ENCODE measurements at regions not wholly inside any gene's neighbourhood (a gene's known extent, or its start where the extent isn't known, plus 50 kb on each side); places are given as distances from the start of the nearest gene placed in this dataset.
"Not testable (repeated sequence)": the region's sequence is repeated elsewhere in the genome, so short reads cannot be mapped to it uniquely, and the experiment has no call there.

- H3K9me3 ChIP-seq; H3K36me3 ChIP-seq; intact Hi-C loops (cut with DNase I; ENCODE audit: low total_unique reads); H3K27ac ChIP-seq; H3K4me3 ChIP-seq; H3K4me1 ChIP-seq; H3K27me3 ChIP-seq (replicated peaks in 1 of 7): not testable (repeated sequence)
- 76 to 92% (median 90%) methylated on average over 8 of the region's 8 CpGs for WGBS, 5 donors
- peak; percentile 14 for DNase-seq
Measured at GRCh38 chr4:3929431-3929830, 163.2 kb downstream of the ADRA2C start.

GRCh38 chr4:3932734-3933133 is 166.5 kb downstream of the ADRA2C start:
- H3K9me3 ChIP-seq; H3K36me3 ChIP-seq; H3K4me1 ChIP-seq; H3K4me3 ChIP-seq; H3K27me3 ChIP-seq (replicated peaks in 1 of 7); intact Hi-C loops (cut with DNase I; ENCODE audit: low total_unique reads); H3K27ac ChIP-seq: not testable (repeated sequence)
- 64 to 85% (median 83%) methylated on average over 7 to 8 of the region's 8 CpGs for WGBS, 5 donors
- peak; percentile 6 for DNase-seq

GRCh38 chr4:3935406-3935805 is 169.2 kb downstream of the ADRA2C start:
- H3K4me1 ChIP-seq; H3K27me3 ChIP-seq (replicated peaks in 1 of 7); H3K4me3 ChIP-seq; H3K36me3 ChIP-seq; H3K9me3 ChIP-seq; intact Hi-C loops (cut with DNase I; ENCODE audit: low total_unique reads); H3K27ac ChIP-seq: not testable (repeated sequence)
- peak; percentile 32 for DNase-seq
- 89 to 98% (median 93%) methylated on average over 10 of the region's 10 CpGs for WGBS, 5 donors

GRCh38 chr4:3936184-3936583 is 170.0 kb downstream of the ADRA2C start:
- no peaks in the 10 kb centered on the region for H3K9me3 ChIP-seq
- H3K4me3 ChIP-seq, result no peak overlapping the region
- H3K4me1 ChIP-seq, result no peaks in the 10 kb centered on the region
- TF ChIP-seq POLR2A (IDR thresholded peaks at IDR 0.05) (no peak), CTCF (IDR thresholded peaks at IDR 0.05 in 8 of 11, conservative IDR thresholded peaks at IDR 0.05 in 3 of 11) (no peak), POLR2AphosphoS5 (IDR thresholded peaks at IDR 0.05) (no peak)
- no peaks in the 10 kb centered on the region for H3K36me3 ChIP-seq
- whole genome bisulfite sequencing, 5 donors, result 75 to 95% (median 83%) methylated on average over 8 to 13 of the region's 13 CpGs
- intact Hi-C loops (cut with DNase I; ENCODE audit: low total_unique reads), result no loop called here
- H3K27me3 ChIP-seq (replicated peaks in 1 of 7), result no peaks in the 10 kb centered on the region
- no peak overlapping the region for H3K27ac ChIP-seq
- DNase-seq, result peak; percentile 49

GRCh38 chr4:3937849-3938562 is 171.8 kb downstream of the ADRA2C start:
- H3K9me3 ChIP-seq; intact Hi-C loops (cut with DNase I; ENCODE audit: low total_unique reads); H3K4me3 ChIP-seq; H3K27me3 ChIP-seq (replicated peaks in 1 of 7); H3K4me1 ChIP-seq; H3K36me3 ChIP-seq; H3K27ac ChIP-seq: not testable (repeated sequence)
- 62 to 79% (median 70%) methylated on average over 6 to 16 of the region's 18 CpGs for WGBS, 5 donors
- peak; percentile 30 for DNase-seq

- H3K27ac ChIP-seq; intact Hi-C loops (cut with DNase I; ENCODE audit: low total_unique reads); H3K9me3 ChIP-seq; H3K4me1 ChIP-seq; H3K27me3 ChIP-seq (replicated peaks in 1 of 7); H3K4me3 ChIP-seq; H3K36me3 ChIP-seq: not testable (repeated sequence)
- 71 to 86% (median 76%) methylated on average over 5 to 8 of the region's 8 CpGs for WGBS, 5 donors
- peak; percentile 9 for DNase-seq
Measured at GRCh38 chr4:3938676-3939075, 172.5 kb downstream of the ADRA2C start.

GRCh38 chr4:3939954-3940591 is 173.9 kb downstream of the ADRA2C start:
- H3K36me3 ChIP-seq; H3K9me3 ChIP-seq; H3K4me1 ChIP-seq; H3K4me3 ChIP-seq; H3K27ac ChIP-seq; H3K27me3 ChIP-seq (replicated peaks in 1 of 7); intact Hi-C loops (cut with DNase I; ENCODE audit: low total_unique reads): not testable (repeated sequence)
- DNase-seq, result peak; percentile 62
- WGBS, 5 donors, result 62 to 86% (median 67%) methylated on average over 9 to 10 of the region's 10 CpGs

GRCh38 chr4:3941735-3942522 is 175.7 kb downstream of the ADRA2C start:
- H3K36me3 ChIP-seq; DNase-seq; H3K4me3 ChIP-seq; H3K9me3 ChIP-seq; H3K27me3 ChIP-seq (replicated peaks in 1 of 7); H3K27ac ChIP-seq; intact Hi-C loops (cut with DNase I; ENCODE audit: low total_unique reads); H3K4me1 ChIP-seq: not testable (repeated sequence)
- WGBS, 5 donors, result 55 to 61% (median 57%) methylated on average over 16 to 17 of the region's 17 CpGs

Measured in spleen (tissue), 11 donors.